ENCODE measurements at regions not wholly inside any gene's neighbourhood (a gene's known extent, or its start where the extent isn't known, plus 50 kb on each side); places are given as distances from the start of the nearest gene placed in this dataset.

DNA sequence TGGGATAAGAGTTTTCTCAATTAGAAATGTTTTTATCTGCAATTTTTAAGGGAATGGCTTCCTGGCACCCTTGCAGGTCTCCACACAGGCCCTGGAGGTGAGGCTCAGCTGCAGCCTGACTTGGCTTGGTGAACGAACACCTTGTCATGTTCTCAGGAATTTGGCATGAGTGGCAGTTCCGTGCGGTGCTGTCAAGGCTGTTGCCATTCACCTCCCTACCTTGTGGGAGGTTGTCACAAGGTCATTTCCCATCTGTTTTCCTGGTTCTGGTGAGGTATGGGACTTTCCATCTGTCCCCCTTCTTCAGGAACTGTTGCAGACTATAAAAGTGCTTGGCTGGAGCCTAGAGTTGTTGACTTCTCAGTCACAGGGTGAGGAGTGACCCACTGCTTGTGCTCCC lies 82.9 kb downstream of the ELOVL4 start:
- DNase-seq, result no peak

DNA sequence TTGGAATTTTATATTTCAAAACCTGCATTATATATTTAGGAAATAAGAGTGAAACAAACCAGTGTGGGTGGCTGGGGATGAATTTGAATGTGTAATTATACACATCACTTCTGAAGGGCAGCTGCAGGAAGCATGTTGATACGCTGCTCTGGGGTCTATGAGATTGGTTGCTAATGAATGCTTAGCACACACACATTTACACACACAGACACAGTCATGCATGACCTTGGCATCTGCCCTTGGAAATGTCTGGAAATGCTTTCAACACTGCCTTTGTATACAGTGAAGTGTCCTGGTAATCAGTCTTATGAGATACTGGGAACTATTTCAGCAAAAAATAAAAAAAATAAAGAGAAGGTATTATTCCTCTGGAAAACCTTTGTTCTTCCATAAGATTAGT lies 83.4 kb downstream of the ELOVL4 start:
- no peak for DNase-seq

DNA sequence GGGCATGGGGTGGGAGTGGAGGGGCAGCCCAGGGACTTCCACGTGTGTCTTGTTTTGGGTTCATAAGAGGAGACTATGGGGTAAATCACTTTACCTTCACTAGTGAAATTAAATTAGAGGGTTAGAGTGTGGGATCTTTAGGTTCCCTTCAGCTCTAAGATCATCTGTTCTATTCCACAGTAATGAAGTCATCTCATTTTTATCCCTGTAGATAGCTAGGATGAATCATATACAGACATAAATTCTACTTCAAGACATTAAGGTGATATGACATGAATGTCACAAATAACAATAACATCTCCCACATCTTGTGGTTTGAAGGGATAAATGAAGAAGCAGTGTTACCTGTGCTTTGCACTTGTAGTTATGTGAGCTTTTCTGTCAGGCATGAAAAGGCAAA lies 83.8 kb downstream of the ELOVL4 start:
- no peak for DNase-seq

DNA sequence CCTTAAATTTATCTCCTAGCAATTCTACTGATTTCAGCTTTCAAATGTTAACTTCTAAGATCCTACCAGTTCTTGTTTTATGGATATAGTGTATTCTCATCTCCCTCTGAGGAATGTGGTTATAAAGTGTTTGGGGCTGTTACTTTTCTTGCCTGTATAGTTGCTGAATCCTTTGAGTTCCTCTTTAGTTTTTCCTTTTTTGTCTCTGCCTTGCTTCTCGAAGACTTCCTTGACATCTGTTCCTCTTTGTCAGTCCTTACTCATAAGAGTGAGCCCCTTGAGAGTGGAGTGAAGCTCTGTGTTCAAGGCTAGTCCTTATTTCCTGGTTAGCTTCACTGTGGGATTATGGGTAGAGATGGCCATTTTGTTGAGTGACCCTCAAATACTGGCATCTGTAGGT lies 84.6 kb downstream of the ELOVL4 start:
- no peak for DNase-seq

DNA sequence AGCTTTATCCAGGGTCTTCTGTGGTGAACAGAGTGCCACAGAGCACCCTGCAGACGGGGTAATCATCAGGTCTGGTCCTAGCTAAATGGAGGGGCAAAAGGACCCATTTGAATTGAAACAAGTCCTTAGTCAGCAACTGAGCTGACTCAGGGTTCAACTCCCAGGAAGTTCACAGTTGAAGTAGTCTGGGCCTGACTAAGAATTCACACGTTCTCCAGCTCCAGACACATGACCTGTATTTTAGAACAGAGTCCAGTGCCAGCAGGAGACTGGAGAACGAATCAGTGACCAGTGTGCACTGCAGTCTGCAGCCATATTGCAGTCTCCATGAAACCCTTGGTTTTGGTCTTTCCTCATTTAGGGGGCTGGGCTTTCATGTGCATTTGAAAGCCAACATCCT lies 85.2 kb downstream of the ELOVL4 start:
- no peak for DNase-seq

DNA sequence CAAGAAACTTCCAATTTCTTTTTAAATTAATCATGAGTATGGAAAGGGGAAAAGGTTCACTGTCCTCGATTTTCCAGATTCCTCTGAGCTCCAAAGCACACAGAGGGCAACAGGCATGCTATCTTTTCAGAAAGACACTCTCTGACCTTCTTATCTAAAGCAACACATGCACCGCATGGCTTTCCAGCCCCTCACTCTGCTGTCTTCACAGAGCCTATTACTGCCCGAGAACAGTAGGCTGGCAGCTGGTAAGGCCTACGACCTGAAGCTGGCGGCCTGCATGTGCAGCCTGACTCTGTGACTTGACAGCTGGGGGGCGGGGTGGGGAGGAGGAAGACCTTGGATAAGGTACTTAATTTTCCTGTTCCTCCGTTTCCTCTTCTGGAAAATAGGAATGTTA lies 86.3 kb downstream of the ELOVL4 start:
- no peak for DNase-seq

DNA sequence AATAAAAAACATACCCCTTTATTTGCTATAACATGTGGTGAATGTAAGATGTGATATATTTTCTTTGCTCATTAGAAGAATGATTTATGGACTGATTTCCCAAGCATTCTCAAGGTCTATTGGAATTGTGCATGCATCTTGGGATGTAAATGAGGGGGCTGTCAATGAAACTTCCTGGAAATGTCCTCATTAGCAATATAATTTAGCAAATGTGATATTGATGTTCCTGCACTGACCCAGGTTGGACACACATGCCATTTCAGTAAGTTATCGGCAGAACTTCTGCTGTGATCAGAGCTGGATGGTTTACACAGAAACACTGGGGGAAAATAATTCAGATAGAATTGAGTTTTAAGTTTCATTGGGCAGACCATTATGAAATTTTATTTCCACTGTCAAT lies 99.9 kb downstream of the ELOVL4 start:
- no peak for DNase-seq

DNA sequence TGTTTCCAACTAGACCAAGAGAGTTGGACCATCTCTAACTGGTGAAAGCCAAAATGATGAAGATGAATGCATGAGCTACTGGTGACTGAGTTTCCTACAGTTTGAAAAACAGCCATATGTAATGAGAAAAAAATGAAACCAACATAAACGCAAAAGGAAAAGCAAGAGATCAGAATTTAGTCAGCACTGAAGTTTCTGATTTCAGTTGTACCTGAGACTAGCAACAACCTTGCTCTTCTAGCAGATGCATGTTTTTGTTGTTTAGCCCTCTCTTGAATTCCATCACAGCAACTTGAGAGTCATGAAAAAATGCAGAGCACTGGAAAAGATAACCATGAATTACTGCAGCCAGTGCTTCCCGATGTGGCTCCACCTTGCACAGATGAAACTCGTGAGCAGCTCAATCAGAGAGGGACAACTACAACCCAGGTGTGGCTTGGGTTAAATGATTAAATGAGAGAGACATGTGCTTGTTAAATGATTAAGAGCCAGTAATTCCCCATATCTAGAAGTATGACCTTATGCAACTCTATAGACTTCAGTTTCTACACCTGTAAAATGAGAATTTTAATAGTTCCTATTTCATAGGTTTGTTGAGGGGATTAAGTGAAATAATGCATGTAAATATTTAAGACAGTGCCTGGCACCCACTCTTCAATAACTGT lies 104.8 kb downstream of the ELOVL4 start:
- no peak for DNase-seq

DNA sequence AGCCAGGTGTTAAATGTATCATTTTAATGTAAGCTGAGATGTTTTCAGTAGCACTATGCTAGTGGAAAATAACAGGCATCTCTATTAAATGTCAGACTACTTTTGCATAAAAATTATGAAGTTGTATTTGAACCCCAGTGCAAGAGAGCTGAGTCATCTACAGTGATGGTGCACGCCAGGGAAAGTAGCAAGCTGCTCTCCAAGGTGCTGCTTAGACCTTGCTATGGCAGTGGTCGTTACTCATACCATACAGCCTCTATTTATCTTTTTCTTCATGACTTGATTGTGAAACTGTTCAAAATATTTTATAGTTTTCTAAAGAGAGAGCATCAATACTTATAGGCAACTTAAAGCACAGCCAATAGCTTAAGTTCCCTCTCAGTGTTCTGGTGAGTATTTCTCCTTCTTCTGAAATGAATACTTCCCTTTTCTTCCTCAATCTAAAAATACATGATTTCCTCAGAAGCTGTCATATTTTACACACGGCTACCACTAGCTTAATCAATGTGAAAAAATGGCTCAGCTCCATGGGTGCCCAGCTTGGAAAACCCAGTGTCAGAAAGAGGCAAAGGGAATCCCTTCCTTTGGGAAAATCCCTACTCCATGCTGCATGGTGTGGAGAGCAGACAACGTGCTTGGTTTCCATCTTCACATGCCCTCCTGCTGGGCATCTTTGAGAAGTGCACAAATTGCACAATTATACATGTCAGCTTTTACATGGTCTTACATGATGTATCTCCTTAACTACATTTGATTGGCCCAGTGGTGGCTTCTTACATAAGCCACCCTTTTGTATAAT lies 105.6 kb downstream of the ELOVL4 start:
- DNase-seq, result no peak

DNA sequence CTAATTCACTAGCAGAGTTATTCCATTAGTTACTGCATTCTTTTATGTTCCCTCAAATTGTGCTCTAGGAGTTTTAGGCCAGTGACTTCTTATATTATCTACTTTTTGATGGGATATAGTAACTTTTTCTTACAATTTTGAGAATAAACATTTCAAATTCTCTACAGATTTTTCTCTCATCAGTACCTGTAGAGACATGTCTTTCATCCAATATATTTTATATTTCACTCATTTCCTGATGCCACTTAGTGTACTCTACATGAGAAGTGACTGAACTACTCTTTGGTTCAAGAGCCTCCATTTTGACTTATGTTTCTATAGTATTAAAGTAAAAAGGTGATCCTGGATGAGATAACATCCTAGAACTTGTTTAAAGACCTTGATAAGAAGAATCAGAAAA lies 108.5 kb downstream of the ELOVL4 start:
- DNase-seq, result no peak

DNA sequence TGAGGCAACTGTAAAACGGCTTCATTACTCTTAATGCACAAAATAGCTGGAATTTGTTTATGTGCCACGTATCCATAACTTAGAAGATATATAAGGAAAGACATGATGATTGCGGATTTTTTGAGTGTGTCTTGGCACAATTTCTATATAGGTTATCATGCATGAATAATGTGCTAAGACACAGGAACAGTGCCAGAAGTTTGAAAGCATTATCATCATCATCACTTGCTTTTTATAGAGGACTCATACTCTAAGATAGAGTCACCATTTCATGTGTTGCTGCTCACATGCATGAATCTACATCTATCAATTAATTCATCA lies 113.4 kb downstream of the ELOVL4 start:
- DNase-seq, result no peak

DNA sequence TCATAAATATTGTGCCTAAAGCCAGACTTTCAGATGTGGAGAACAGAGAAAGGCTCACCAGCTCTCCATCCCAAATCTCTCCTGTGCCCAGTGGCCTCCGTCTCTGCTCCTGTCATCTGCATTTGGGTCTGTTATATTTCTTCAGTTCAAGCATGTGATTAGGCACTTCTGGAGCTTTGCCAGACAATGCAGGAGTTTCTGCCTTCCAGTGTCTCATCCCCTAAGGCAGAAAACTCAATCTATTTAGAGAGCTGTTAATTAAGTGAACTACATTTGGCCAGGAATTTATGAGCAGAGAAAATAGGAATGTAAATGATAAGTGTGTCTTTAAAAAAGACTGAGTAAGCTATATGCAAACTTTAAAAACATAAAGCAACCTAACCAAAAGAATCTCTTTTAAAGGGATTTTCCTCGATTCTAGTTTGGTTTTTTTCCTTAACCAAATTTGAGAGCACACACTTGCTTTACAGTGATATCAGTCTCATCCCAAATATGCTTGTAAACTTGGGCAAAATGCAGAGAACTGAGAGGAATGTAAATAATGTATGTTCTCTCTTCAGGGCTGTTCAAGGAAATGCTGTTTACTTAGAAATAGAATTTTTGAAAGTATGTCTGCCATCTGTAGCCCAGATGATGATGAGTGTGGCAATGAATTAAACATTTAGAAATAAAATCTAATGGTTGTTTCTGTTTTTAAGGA lies 113.9 kb downstream of the ELOVL4 start:
- no peak for DNase-seq

DNA sequence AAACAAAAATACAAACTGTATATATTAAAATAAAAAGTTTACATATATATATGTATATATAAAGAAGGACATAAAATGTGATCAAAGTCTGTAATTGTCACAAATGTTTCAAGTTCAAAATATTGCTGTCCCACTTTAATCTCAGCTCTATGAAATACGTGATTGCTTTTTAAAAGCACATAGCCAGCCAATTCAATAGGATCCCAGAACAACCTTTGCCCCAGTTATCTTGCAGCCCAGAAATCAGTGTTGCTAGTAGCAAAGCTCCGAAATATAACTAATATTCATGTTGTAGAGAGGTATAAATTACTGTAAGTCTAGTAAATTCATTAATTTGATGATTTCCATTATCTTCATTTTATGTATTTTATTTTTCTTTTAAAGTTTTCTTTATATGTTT lies 114.6 kb downstream of the ELOVL4 start:
- no peak for DNase-seq

DNA sequence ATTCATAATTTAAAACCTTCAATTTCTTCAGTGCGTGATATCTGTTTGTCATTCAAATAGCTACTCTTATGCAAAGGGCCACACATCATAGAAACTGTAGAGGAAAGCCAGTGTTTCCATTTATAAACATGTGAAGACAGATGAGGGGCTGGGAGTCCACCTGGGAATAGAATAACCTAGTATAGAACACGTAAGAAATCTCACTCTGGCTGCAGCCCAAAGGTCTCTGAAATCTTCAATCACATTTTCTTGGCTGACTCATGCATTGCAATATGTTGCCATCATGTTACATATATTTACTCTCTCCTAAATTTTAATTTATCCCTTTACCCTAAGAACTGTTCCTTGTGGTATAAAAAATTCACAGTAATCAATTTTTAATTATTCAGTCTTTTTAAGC lies 123.2 kb downstream of the ELOVL4 start:
- no peak for DNase-seq

DNA sequence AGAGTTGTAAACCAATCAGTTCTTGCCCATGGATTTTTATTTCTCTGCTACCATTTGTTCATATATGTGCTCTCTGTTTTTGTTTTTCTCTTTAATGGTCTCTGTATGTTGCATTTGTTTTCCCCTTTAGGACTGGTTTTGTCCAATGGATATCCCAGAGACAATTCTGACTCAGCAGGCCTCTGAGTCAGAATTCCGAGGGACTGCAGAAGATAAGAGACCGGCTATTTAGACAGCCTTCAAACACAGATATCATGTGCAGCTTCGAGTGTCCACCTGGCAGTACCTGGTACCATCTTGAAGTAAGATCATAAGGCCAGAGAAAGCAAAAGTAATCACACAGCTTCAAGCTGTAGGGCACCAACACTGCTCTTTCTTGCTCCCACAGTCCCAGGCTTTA lies 125.5 kb downstream of the ELOVL4 start:
- no peak for DNase-seq

DNA sequence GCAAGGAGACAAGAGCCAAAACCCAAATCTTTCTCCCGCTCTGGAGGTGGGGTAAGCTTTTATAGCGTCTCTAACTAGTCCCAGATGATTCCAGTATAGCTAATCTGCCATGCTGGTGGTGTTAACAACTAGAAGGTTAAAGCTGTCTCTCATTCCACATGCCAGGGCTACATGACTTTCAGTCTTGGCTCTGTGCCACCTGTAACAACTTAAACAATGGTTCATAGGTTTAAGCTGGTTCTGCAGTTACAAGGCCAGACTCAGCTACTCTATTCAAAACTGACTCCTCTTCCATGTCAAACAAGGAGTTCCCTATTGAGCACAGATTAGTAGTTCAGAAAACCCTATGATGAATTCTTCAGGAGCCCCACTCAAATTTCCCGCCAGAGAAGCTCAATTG lies 128.9 kb downstream of the ELOVL4 start:
- DNase-seq, result no peak

DNA sequence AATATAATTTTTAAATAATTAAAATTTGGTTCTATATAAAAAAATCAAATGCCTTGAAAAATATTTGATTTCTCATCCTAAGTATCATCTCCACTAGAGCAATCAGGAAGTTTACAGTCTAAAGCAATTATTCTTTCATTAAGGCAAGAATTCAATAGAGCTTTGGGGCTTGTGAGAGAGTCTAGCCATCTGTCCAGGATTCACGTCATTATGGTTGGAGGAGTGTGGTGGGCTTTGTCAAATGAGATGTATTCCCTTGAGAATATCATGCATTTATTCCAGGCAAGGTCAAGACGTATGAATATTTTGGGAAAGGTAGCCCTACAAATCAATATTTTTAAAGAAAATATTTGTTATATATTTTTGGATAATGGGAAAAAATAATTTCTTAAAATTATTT lies 132.4 kb downstream of the ELOVL4 start:
- DNase-seq, result no peak

DNA sequence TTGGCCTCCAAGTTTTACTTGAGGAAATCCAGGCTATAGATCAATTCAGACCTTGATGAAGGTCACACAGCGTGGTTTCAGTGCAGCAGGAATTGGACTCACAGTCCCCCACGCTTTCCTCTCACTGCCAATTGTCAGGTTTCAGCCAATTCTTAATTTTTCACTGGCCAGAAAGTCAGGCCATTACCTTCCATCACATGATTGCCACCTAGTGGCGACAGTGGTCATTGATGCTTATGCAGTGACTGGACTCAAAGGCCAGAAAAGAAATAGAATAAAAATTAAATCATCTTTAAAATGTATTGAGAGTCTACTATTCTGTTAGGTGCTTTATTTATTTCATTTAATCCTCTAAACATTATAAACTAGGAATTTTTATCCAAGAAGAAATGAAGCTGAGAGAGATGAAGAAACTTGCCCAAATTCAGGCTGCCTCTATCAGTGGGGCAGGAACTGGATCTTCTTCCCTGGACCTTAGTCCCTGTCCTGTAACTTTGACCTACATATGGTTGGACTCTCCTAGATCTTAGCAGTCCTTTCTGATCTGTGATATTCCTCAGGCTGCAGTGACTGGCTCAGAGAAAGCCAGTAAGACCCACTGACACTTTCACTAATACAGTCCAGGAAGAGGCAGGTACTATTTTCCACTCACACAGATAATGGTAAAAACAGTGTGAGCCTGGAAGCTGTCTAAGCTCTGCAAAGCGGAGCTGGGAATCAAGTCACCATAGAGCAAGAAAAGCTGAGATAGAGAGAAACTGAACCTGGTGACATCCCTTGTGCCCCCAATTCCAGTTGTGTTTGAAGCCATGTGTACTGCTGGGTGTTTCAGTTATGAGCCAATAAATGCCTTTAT lies 133.3 kb downstream of the ELOVL4 start:
- peak; percentile 49 for DNase-seq

DNA sequence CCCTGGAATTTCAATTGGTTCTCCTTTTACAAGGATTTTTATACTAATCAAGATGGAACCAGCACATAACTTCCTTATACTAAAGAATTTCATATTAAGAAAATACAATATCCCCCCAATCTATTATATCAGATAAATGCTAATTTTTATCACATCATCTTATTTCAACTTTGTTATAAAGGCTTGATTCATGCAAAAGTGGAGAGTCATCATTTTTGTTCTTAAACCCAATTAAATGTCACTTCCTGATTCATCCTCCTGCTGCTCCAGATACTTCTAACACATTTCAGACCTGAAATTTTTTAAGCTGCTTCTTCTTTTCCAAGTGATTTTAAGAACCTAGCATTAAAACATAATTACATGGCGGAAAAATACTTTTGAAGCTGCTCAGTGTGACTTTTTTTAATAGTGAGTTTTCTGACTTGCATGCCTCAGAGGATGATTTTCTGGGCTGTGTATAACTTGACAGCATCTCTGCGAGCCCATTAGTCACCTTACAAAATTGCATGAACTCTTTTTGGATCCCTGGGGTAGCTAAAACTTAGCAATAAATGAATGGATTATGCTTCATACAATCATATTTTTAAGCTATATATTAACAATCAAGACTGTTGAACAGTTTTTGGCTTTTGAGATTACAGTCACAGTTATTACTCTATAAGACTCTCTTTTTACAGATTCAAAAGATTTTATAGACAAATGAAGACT lies 134.1 kb downstream of the ELOVL4 start:
- no peak for DNase-seq

DNA sequence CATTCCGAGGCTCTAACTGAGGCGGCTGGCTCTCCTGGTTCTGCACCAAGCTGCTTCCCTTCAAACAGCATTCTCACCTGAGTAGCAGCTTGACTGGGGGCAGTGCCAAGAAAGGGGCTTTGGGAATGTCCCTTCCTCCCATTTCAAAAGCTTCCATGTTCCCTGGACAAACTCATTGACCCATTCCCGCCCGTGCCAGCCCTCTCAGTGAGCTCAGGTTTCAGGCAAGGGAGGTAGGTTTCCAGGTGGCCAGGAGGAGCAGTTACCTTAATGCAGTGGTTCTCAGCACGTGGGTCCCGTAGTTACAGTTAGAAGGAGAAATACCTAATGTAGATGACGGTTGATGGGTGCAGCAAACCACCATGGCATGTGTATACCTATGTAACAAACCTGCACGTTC lies 135.2 kb downstream of the ELOVL4 start:
- DNase-seq, result no peak

DNA sequence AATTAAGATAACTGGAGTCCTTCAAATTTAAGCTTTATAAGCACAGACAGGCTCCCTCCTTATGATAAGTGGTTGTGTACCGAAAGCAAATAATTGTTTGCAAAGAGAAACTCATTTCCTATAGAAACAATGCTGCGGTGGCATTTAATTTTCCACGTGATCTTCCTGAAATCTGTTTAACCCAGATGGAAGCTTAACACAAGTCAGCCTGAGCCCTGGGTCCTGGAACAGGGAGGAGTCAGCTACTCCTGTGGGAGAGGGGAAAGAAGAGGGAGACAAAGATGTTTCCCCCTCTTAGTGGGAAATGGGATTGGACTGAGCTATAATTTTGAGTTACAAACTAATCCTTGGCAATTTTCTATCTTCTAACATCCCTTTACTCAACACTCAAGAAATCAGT lies 136.5 kb downstream of the ELOVL4 start:
- DNase-seq, result no peak

DNA sequence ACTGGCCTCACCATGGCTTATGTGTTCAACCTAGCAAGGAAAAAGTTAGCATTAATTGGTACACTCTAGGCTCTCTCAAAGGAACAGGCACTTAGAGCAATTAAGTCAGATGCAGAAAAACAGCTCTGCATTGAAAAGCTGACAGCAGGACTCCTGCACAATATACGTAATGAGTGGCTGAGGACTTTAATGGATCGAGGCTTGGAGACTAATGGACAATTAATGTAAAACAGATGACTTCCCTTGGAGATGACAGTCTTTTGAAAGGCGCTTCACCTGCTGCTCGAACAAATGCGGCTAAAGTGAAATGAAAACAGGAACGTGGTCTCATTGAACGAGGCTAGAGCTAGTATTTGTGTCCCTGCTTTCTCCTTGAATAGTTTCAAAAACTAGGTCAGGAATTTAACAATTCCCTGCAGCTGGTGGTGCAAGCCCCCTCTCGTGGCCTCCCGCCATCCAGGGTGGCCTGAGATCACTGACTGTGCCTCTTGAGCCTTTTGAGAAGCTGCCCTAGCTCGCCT lies 137.1 kb downstream of the ELOVL4 start:
- no peak for DNase-seq

DNA sequence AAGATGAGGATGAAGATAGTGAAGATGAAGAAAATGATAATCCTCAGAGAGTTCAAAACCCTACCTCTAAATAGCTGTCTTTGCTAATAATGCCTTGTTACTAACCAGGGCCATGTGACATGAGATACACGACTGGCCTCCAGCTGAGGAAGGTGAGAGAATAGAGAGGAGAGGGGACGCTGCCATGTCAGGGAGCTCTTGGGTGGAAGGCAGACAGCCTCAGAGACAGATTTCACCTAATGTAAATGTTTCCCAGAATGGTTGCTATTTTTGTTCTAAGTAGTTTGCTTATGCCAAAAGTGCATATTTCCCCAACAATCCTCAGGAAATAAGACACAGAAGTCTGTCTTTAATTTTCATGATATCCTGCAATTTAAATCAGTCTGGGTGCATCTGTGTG lies 138.4 kb downstream of the ELOVL4 start:
- DNase-seq, result no peak

All from CD4-positive, alpha-beta T cell treated with Interleukin-4 for 1 hour (primary cell).